Osteoblast (primary cell): ENCODE measurements at regions not wholly inside any gene's neighbourhood (a gene's known extent, or its start where the extent isn't known, plus 50 kb on each side); places are given as distances from the start of the nearest gene placed in this dataset.

Experiments used
- DNase-seq: peaks from one replicate; pipeline ENCODE4 v3.0.0; 2011; ENCODE audit warnings: low spot score, mixed read lengths; ENCODE audit not compliant: insufficient read length; ENCODE audit errors: missing footprints
- H2AFZ ChIP-seq: 2 replicates; pipeline ENCODE4 v1.6.0; 2011; ENCODE audit warnings: mild to moderate bottlenecking, low read length
- H3K27ac ChIP-seq: 2 replicates; pipeline ENCODE4 v1.5.1; 2011; ENCODE audit warnings: mild to moderate bottlenecking, low read depth, low read length, moderate library complexity
- H3K27me3 ChIP-seq: 2 replicates; pipeline ENCODE4 v1.6.0; 2012; ENCODE audit warnings: mild to moderate bottlenecking, control low read depth, inconsistent platforms, low read length, moderate library complexity; ENCODE audit not compliant: insufficient read depth
- H3K36me3 ChIP-seq: 2 replicates; pipeline ENCODE4 v1.5.1; 2011; ENCODE audit warnings: mild to moderate bottlenecking, low read length, control low read depth, moderate library complexity; ENCODE audit not compliant: insufficient read depth
- H3K4me1 ChIP-seq: 2 replicates; pipeline ENCODE4 v1.5.1; 2011; ENCODE audit warnings: mild to moderate bottlenecking, low read length, control low read depth, moderate library complexity; ENCODE audit not compliant: insufficient read depth
- H3K4me2 ChIP-seq: 2 replicates; pipeline ENCODE4 v1.6.0; 2011; ENCODE audit warnings: mild to moderate bottlenecking, low read length; ENCODE audit not compliant: insufficient read depth
- H3K4me3 ChIP-seq: fragments of 200-600 bp; sonication (generic); 3 replicates; pipeline ENCODE4 v1.5.1; 2012; ENCODE audit warnings: mild to moderate bottlenecking, low read length, inconsistent platforms; ENCODE audit not compliant: insufficient read depth
- H3K79me2 ChIP-seq: 2 replicates; pipeline ENCODE4 v1.6.0; 2012; ENCODE audit warnings: mild to moderate bottlenecking, low read length, control low read depth, inconsistent platforms; ENCODE audit not compliant: insufficient read depth
- H3K9me3 ChIP-seq: 2 replicates; pipeline ENCODE4 v1.5.1; 2011; ENCODE audit warnings: low read depth, low read length, control low read depth
- H4K20me1 ChIP-seq: 2 replicates; pipeline ENCODE4 v1.6.0; 2012; ENCODE audit warnings: mild to moderate bottlenecking, low read length, control low read depth; ENCODE audit not compliant: insufficient read depth
- CTCF ChIP-seq: IDR thresholded peaks from 2 replicates; pipeline ENCODE4 v1.5.1; 2011; ENCODE audit warnings: mild to moderate bottlenecking, low read depth, low read length, moderate library complexity; ENCODE audit errors: extremely low read depth

- TF ChIP-seq CTCF: no peak
- Histone ChIP-seq H3K79me2 (no peaks in the 10 kb centered on the region), H3K4me3 (no peak overlapping the region), H3K4me2 (no peak overlapping the region), H3K9me3 (peaks cover 2% of the 10 kb centered on the region), H3K4me1 (no peaks in the 10 kb centered on the region), H3K27me3 (no peaks in the 10 kb centered on the region), H3K36me3 (no peaks in the 10 kb centered on the region), H2AFZ (no peak overlapping the region), H3K27ac (no peak overlapping the region), H4K20me1 (no peaks in the 10 kb centered on the region)
- DNase-seq: no peak
These were observed 322.3 kb downstream of the RMST start for GRCh38 chr12:97784904-97785303.

- no peak overlapping the region for H3K4me3 ChIP-seq
- H3K4me2 ChIP-seq: no peak overlapping the region
- H3K27ac ChIP-seq: no peak overlapping the region
- H3K36me3 ChIP-seq: no peaks in the 10 kb centered on the region
- DNase-seq: no peak
- peaks cover 4% of the 10 kb centered on the region for H3K9me3 ChIP-seq
- no peaks in the 10 kb centered on the region for H3K27me3 ChIP-seq
- no peaks in the 10 kb centered on the region for H3K79me2 ChIP-seq
- no peaks in the 10 kb centered on the region for H3K4me1 ChIP-seq
- TF ChIP-seq CTCF: no peak
- H2AFZ ChIP-seq: no peak overlapping the region
- no peaks in the 10 kb centered on the region for H4K20me1 ChIP-seq
These were observed 327.7 kb downstream of the RMST start for GRCh38 chr12:97790281-97790680.

GRCh38 chr12:97797473-97797872 is 334.9 kb downstream of the RMST start:
- Histone ChIP-seq H2AFZ (no peak overlapping the region), H3K9me3 (peaks cover 5% of the 10 kb centered on the region), H4K20me1 (no peaks in the 10 kb centered on the region), H3K36me3 (no peaks in the 10 kb centered on the region), H3K27ac (no peak overlapping the region), H3K27me3 (no peaks in the 10 kb centered on the region), H3K4me2 (no peak overlapping the region), H3K79me2 (no peaks in the 10 kb centered on the region), H3K4me3 (no peak overlapping the region), H3K4me1 (no peaks in the 10 kb centered on the region)
- no peak for DNase-seq
- no peak for TF ChIP-seq CTCF

- H3K79me2 ChIP-seq: no peaks in the 10 kb centered on the region
- no peak for DNase-seq
These were observed 338.0 kb downstream of the RMST start for GRCh38 chr12:97800561-97800960.

More at GRCh38 chr12:97800561-97800960, 338.0 kb downstream of the RMST start:
- Histone ChIP-seq H3K9me3 (peaks cover 3% of the 10 kb centered on the region), H3K27ac (no peak overlapping the region), H3K36me3 (no peaks in the 10 kb centered on the region), H3K4me3 (no peak overlapping the region), H4K20me1 (no peaks in the 10 kb centered on the region), H2AFZ (no peak overlapping the region), H3K27me3 (no peaks in the 10 kb centered on the region), H3K4me2 (no peak overlapping the region), H3K4me1 (no peaks in the 10 kb centered on the region)
- TF ChIP-seq CTCF: no peak
